Neural crest cell (in vitro differentiated cells): ENCODE measurements at regions not wholly inside any gene's neighbourhood (a gene's known extent, or its start where the extent isn't known, plus 50 kb on each side); places are given as distances from the start of the nearest gene placed in this dataset.

Experiments used
- DNase-seq: peaks from one replicate; pipeline ENCODE4 v3.0.0; 2021; ENCODE audit warnings: low read depth, mixed read lengths, low spot score
- H3K27ac Mint-ChIP-seq: one replicate; pipeline ENCODE4 v1.8.0; 2021; ENCODE audit warnings: mild to moderate bottlenecking, mixed read lengths; ENCODE audit not compliant: unreplicated experiment
- H3K27me3 Mint-ChIP-seq: 2 replicates; pipeline ENCODE4 v1.8.0; 2021; ENCODE audit warnings: low read depth, mild to moderate bottlenecking, mixed read lengths
- H3K36me3 Mint-ChIP-seq: 2 replicates; pipeline ENCODE4 v1.8.0; 2021; ENCODE audit warnings: low read depth, mild to moderate bottlenecking, mixed read lengths
- H3K4me1 Mint-ChIP-seq: 2 replicates; pipeline ENCODE4 v1.8.0; 2021; ENCODE audit warnings: mixed read lengths
- H3K4me3 Mint-ChIP-seq: one replicate; pipeline ENCODE4 v1.8.0; 2021; ENCODE audit warnings: mild to moderate bottlenecking, mixed read lengths
- H3K9me3 Mint-ChIP-seq: 2 replicates; pipeline ENCODE4 v1.8.0; 2021; ENCODE audit warnings: mixed read lengths
- CTCF ChIP-seq: fragments of 200-600 bp; sonication (generic); conservative IDR thresholded peaks from 2 replicates; pipeline ENCODE4 v1.5.0; 2021; ENCODE audit warnings: antibody characterized with exemption, mild to moderate bottlenecking

DNA sequence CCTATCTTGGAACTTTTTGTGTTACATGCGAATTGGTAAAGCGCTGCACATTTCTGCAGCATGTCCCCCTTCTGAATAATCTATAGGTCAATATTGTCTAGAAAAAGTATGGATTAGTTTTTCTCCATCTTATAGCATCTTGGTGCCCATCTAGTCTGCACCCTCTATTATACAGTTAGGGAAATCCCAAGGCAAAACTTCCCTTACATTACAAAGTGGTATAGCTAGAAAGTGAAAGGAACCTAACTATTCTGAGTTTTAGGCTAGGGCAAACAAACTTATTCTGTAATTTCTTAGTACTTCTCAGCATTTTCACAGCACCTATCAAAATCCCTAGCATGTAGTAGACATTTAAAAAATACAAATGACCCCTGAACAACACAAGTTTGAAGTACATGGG lies 133.5 kb upstream of the CCDC28A start:
- no peaks in the 10 kb centered on the region for H3K36me3 Mint-ChIP-seq
- no peak for DNase-seq
- no peak for TF ChIP-seq CTCF
- no peaks in the 10 kb centered on the region for H3K9me3 Mint-ChIP-seq
- no peaks in the 10 kb centered on the region for H3K4me1 Mint-ChIP-seq
- no peaks in the 10 kb centered on the region for H3K27me3 Mint-ChIP-seq
- H3K4me3 Mint-ChIP-seq = no peak overlapping the region
- H3K27ac Mint-ChIP-seq = no peak overlapping the region

DNA sequence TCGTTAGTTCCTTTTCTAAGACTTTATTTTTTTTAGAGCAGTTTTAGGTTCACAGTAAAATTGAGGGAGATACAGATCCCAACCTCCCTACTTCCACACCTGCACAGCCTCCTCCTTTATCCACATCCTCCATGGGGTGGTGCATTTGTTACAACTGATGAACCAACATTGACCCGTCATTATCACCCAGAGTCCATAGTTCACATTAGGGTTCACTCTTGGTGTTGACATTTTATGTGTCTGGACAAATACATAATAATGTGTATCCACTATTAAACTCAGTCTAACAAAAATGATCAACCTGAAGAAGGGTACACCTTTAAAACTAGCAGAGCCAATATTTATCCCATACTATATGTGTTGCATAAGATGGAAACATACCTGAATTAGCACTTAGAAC lies 130.4 kb upstream of the CCDC28A start:
- Mint-ChIP-seq H3K4me1 (no peaks in the 10 kb centered on the region), H3K4me3 (no peak overlapping the region), H3K9me3 (no peaks in the 10 kb centered on the region), H3K36me3 (no peaks in the 10 kb centered on the region), H3K27me3 (no peaks in the 10 kb centered on the region), H3K27ac (no peak overlapping the region)
- no peak for TF ChIP-seq CTCF
- DNase-seq = no peak

DNA sequence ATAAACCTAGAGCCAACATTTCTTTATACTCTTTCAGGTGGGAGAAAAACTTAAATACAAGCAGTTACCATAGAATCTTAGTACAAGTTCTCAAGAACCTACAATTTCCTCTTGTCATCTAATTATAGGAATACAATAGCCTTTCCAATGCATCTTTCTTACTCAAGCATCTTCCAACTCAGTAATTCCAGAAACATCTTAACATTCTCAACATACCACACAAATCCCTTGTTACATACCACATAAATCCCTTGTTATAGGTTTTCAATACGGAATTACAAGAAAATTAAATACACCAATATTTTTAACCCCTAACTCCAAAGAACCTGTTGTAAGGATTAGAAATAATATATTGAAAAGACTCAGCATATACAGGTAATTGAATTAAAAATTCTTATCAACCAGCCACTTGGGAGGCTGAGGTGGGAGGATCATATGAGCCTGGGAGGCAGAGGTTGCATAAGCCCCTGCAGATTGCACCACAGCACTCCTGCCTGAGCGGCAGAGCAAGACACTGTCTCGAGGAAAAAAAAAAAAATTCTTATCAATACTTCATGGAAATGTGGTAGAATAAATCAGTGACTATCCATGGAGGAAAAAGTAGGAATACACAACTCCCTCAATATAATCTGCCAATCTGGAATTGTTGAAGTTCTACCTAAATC lies 127.5 kb upstream of the CCDC28A start:
- Mint-ChIP-seq H3K9me3 (no peaks in the 10 kb centered on the region), H3K27ac (no peak overlapping the region)

GRCh38 chr6:138647006-138647405 lies 126.6 kb upstream of the CCDC28A start:
- no peaks in the 10 kb centered on the region for H3K36me3 Mint-ChIP-seq
- no peak overlapping the region for H3K27ac Mint-ChIP-seq
- H3K9me3 Mint-ChIP-seq = no peaks in the 10 kb centered on the region
- H3K27me3 Mint-ChIP-seq = no peaks in the 10 kb centered on the region
- TF ChIP-seq CTCF = no peak
- DNase-seq = no peak
- no peaks in the 10 kb centered on the region for H3K4me1 Mint-ChIP-seq
- no peak overlapping the region for H3K4me3 Mint-ChIP-seq

More for the DNA sequence above, 127.5 kb upstream of the CCDC28A start:
- no peaks in the 10 kb centered on the region for H3K36me3 Mint-ChIP-seq
- no peaks in the 10 kb centered on the region for H3K27me3 Mint-ChIP-seq
- DNase-seq = no peak
- TF ChIP-seq CTCF = no peak
- no peaks in the 10 kb centered on the region for H3K4me1 Mint-ChIP-seq
- no peak overlapping the region for H3K4me3 Mint-ChIP-seq

DNA sequence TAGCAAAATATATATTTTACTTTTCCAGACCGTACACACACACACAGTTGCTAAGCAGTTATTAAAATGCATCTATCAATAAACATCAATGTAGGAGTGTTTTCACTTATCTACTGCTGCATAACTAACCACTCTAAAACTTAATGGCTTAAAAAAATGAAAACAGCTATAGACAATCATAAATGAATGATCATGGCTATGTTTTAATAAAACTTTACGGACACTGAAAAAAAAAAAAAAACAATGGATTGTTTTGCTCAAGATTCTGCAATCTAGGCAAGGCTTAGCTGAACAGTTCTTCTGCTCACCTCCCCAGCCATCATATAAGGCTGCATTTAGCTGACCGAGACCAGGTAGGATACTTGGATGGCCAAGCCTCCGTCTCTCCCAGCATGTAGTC lies 125.4 kb upstream of the CCDC28A start:
- Mint-ChIP-seq H3K27ac (no peak overlapping the region), H3K36me3 (no peaks in the 10 kb centered on the region), H3K4me1 (no peaks in the 10 kb centered on the region), H3K27me3 (no peaks in the 10 kb centered on the region), H3K4me3 (no peak overlapping the region), H3K9me3 (no peaks in the 10 kb centered on the region)
- DNase-seq = no peak
- no peak for TF ChIP-seq CTCF
